Activated CD8-positive, alpha-beta T cell treated with anti-CD3 and anti-CD28 coated beads for 36 hours (primary cell): ENCODE measurements at regions not wholly inside any gene's neighbourhood (a gene's known extent, or its start where the extent isn't known, plus 50 kb on each side); places are given as distances from the start of the nearest gene placed in this dataset.

Source experiments
- ATAC-seq: fragments of 200-7000 bp; cut with Tn5 transposase; one replicate; pipeline ENCODE4 v1.10.0; 2021; ENCODE audit warnings: mild to moderate bottlenecking, moderate library complexity
- CTCF ChIA-PET: fragments of 350-600 bp; sonication (Branson Sonifier 250); formaldehyde crosslinking; loops from one replicate; lab custom pipeline; 2021; ENCODE audit warnings: antibody characterized with exemption; lab: Charles Lee
- POLR2A ChIA-PET: fragments of 350-600 bp; sonication (Branson Sonifier 250); formaldehyde crosslinking; loops from one replicate; lab custom pipeline; 2021; ENCODE audit warnings: antibody characterized with exemption; lab: Charles Lee
- DNase-seq: peaks from one replicate; pipeline ENCODE4 v3.0.0-alpha.2; 2020
- H3K27ac Mint-ChIP-seq: one replicate; pipeline ENCODE4 v1.8.0; 2021; ENCODE audit warnings: mild to moderate bottlenecking, mixed read lengths
- H3K27me3 Mint-ChIP-seq: one replicate; pipeline ENCODE4 v1.8.0; 2021; ENCODE audit warnings: mixed read lengths
- H3K36me3 Mint-ChIP-seq: one replicate; pipeline ENCODE4 v1.8.0; 2021; ENCODE audit warnings: low read depth, mixed read lengths
- H3K4me1 Mint-ChIP-seq: one replicate; pipeline ENCODE4 v1.8.0; 2021; ENCODE audit warnings: low read depth, mixed read lengths
- H3K4me3 Mint-ChIP-seq: one replicate; pipeline ENCODE4 v1.8.0; 2021; ENCODE audit warnings: mild to moderate bottlenecking, moderate library complexity, mixed read lengths
- H3K9me3 Mint-ChIP-seq: one replicate; pipeline ENCODE4 v1.8.0; 2021; ENCODE audit warnings: mixed read lengths
- intact Hi-C: fragments of 100-400 bp; cut with micrococcal nuclease; formaldehyde crosslinking; loops from one replicate; pipeline ENCODE4 v1.10.0; 2022
- TF ChIP-seq, protein P1 (sequence below): fragments of 200-600 bp; IDR thresholded peaks from one replicate; pipeline ENCODE4 v1.8.0; 2022; ENCODE audit warnings: antibody characterized with exemption, mild to moderate bottlenecking

DNA sequence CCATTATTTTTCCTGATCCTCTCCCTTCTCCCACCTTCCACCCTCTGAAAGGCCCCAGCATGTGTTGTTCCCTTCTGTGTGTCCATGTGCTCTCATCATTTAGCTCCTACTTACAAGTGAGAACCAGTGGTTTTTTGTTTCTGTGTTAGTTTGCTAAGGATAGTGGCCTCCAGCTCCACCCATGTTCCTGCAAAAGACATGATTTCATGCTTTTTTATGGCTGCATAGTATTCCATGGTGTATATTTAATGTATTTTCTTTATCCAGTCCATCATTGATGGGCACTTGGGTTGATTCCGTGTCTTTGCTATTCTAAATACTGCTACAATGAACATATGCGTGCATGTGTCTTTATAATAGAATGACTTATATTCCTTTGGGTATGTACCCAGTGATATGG lies 89.4 kb upstream of the C1orf174 start:
- Mint-ChIP-seq H3K27ac (no peak overlapping the region), H3K4me1 (no peaks in the 10 kb centered on the region), H3K4me3 (no peak overlapping the region), H3K27me3 (peaks cover 6% of the 10 kb centered on the region), H3K9me3 (peaks cover 6% of the 10 kb centered on the region), H3K36me3 (no peaks in the 10 kb centered on the region)
- ChIA-PET POLR2A (no interaction called here), CTCF (no interaction called here)
- TF ChIP-seq, protein P1, sequence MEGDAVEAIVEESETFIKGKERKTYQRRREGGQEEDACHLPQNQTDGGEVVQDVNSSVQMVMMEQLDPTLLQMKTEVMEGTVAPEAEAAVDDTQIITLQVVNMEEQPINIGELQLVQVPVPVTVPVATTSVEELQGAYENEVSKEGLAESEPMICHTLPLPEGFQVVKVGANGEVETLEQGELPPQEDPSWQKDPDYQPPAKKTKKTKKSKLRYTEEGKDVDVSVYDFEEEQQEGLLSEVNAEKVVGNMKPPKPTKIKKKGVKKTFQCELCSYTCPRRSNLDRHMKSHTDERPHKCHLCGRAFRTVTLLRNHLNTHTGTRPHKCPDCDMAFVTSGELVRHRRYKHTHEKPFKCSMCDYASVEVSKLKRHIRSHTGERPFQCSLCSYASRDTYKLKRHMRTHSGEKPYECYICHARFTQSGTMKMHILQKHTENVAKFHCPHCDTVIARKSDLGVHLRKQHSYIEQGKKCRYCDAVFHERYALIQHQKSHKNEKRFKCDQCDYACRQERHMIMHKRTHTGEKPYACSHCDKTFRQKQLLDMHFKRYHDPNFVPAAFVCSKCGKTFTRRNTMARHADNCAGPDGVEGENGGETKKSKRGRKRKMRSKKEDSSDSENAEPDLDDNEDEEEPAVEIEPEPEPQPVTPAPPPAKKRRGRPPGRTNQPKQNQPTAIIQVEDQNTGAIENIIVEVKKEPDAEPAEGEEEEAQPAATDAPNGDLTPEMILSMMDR: no peak
- ATAC-seq: no peak
- intact Hi-C loops: no loop called here
- no peak for DNase-seq

DNA sequence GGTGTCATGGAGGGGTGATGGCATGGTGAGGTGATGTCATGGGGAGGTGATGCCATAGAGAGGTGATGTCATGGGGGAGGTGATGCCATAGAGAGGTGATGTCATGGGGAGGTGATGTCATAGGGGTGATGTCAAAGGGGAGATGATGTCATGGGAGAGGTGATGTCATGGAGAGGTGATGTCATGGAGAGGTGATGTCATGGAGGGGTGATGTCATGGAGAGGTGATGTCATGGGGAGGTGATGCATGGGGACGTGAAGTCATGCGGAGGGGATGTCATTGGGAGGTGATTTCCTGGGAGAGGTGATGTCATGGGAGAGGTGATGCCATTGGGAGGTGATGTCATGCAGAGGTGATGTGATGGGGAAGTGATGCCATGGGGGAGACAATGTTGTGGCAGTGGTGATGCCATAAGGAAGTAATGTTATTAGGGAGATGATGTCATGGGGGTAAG lies 92.1 kb upstream of the C1orf174 start:
- Mint-ChIP-seq H3K27ac (peak overlapping the region; percentile 56), H3K27me3 (peaks cover 9% of the 10 kb centered on the region), H3K36me3 (no peaks in the 10 kb centered on the region), H3K9me3 (peaks cover 6% of the 10 kb centered on the region), H3K4me3 (peak overlapping the region; percentile 33), H3K4me1 (no peaks in the 10 kb centered on the region)
- ChIA-PET CTCF (no interaction called here), POLR2A (no interaction called here)
- ATAC-seq (peak; percentile 10), DNase-seq (peak; percentile 36)
- TF ChIP-seq, protein P1: no peak
- intact Hi-C loops: no loop called here

DNA sequence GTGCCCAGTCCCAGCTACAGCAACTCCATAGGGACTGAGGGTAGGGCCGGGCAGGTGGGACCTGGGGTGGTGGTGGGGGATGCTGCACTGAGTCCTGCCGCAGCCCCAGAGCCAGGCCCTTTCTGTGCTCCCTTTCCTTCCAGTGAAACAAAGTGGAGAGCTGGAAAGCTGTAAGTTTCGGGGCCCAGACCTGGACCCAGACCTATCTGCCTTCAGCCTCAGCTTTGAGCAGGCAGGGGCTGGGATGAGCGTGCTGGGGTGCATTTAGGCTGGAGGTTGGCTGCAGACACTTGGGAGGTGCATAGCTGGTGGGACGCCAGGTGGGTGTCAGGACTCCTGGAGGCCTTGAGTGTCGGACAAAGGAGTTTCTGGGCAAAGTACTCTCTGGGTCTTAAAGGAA lies 92.7 kb upstream of the C1orf174 start:
- H3K27ac Mint-ChIP-seq: no peak overlapping the region

DNA sequence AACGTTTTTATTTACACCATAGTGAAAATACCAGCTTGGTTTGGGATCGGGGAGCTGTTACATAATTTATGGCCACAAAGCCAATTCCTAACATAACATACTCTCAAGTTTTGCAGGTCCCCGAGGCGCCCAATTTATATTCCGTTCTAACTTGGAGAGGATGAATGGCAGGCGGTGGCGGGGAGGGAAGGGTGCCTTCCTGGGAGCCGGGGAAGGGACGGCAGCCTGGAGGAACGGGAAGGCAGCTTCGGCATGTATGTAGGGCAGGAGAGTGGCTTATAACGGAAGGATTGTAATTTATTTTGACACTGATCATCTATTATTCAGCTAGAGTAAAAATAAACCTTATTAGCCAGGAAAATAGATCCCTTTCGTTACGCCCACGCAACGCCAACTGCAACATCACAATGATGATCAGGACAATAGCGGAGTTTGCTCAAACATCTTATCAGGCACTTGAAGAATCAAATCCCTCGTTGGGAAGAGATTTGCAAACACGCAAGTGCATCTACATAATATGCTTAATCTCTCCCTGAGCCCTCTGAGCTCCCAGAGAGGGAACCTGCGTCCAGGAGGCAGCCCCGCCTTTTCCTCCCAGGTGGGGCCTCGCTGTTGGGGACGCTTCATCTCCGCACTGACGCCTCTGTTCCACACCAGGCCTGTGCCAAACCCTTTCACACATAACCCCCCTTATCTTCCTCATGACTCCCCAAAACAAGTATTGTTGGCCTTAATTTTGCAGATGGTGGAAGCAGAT lies 93.7 kb upstream of the C1orf174 start:
- TF ChIP-seq, protein P1: no peak
- no peak overlapping the region for H3K4me3 Mint-ChIP-seq
- ChIA-PET POLR2A (no interaction called here), CTCF (no interaction called here)
- intact Hi-C loops: no loop called here
- H3K9me3 Mint-ChIP-seq: peaks cover 6% of the 10 kb centered on the region
- DNase-seq: no peak
- H3K27ac Mint-ChIP-seq: no peak overlapping the region
- ATAC-seq: no peak
- no peaks in the 10 kb centered on the region for H3K4me1 Mint-ChIP-seq
- peaks cover 12% of the 10 kb centered on the region for H3K27me3 Mint-ChIP-seq
- H3K36me3 Mint-ChIP-seq: no peaks in the 10 kb centered on the region

More for the DNA sequence above, 92.7 kb upstream of the C1orf174 start:
- Mint-ChIP-seq H3K36me3 (no peaks in the 10 kb centered on the region), H3K4me3 (no peak overlapping the region), H3K27me3 (peaks cover 9% of the 10 kb centered on the region), H3K9me3 (peaks cover 6% of the 10 kb centered on the region), H3K4me1 (no peaks in the 10 kb centered on the region)
- CTCF ChIA-PET: no interaction called here
- intact Hi-C loops: no loop called here
- DNase-seq (no peak), ATAC-seq (no peak)
- POLR2A ChIA-PET: no interaction called here
- TF ChIP-seq, protein P1: no peak

DNA sequence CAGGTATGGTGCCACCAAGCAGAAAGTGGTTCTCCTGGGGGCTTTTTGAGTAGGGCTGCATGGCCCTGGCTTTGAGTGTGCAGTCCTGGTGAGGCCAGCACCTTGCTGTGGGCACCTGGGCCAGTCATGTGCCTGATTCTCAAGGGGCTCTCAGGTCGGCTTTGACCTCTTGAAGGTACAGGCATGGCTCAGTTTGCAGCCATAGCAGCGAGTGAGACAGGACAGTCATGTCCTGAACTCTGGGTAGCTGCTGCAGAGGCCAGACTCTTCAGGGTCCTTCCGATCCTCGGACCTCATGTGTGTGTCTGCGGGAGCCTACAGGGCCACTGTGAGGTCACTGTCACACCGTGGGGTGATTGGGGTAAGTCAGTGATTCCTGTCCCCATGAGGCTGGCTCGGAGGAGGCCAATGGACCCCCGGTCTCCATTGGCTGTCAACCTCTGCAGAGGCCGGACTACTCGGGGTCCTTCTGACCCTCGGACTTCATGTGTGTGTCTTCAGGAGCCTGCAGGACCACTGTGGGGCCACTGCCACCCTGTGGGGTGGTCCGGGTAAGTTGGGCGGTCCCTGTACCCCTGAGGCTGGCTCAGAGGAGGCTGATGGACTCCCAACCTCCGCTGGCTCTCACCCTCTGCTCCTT lies 95.2 kb upstream of the C1orf174 start:
- ATAC-seq: no peak
- H3K9me3 Mint-ChIP-seq: peaks cover 6% of the 10 kb centered on the region
- ChIA-PET POLR2A (no interaction called here), CTCF (no interaction called here)
- H3K27me3 Mint-ChIP-seq: peaks cover 14% of the 10 kb centered on the region
- no peak for DNase-seq
- no peaks in the 10 kb centered on the region for H3K36me3 Mint-ChIP-seq
- H3K27ac Mint-ChIP-seq: no peak overlapping the region
- H3K4me1 Mint-ChIP-seq: no peaks in the 10 kb centered on the region
- H3K4me3 Mint-ChIP-seq: no peak overlapping the region
- TF ChIP-seq, protein P1: no peak
- intact Hi-C loops: no loop called here
